Caco-2 (cell line): ENCODE measurements at regions not wholly inside any gene's neighbourhood (a gene's known extent, or its start where the extent isn't known, plus 50 kb on each side); places are given as distances from the start of the nearest gene placed in this dataset.

ENCODE experiments used
- BruUV-seq: library from RNA; stranded (reverse); fragments of 400-500 nt; replicated peaks from 2 replicates; lab custom pipeline; 2021; lab: Mats Ljungman, UMichigan
- CTCF ChIA-PET: fragments of 300-600 bp; sonication (Branson Sonifier 250); formaldehyde crosslinking; loops from one replicate; lab custom pipeline; 2022; ENCODE audit warnings: antibody characterized with exemption; lab: Charles Lee
- POLR2A ChIA-PET: fragments of 300-600 bp; sonication (Branson Sonifier 250); formaldehyde crosslinking; loops from one replicate; lab custom pipeline; 2022; ENCODE audit warnings: antibody characterized with exemption; lab: Charles Lee
- DNase-seq, 2 experiments: peaks; one replicate each; pipeline versions ENCODE4 v3.0.0 to v3.0.0-alpha.2; 2020 to 2022
- H3K27me3 ChIP-seq: replicated peaks from 2 replicates; pipeline ENCODE4 v1.6.0; 2011; ENCODE audit warnings: low read length; ENCODE audit not compliant: control insufficient read depth, insufficient read depth
- H3K36me3 ChIP-seq: 2 replicates; pipeline ENCODE4 v1.5.1; 2011; ENCODE audit warnings: low read length; ENCODE audit not compliant: control insufficient read depth, insufficient read depth
- H3K4me1 ChIP-seq: fragments of 250-450 bp; sonication (Bioruptor Pico); 2 replicates; pipeline ENCODE4 v1.5.1; 2020; ENCODE audit warnings: mild to moderate bottlenecking
- H3K4me3 ChIP-seq: 2 replicates; pipeline ENCODE4 v1.5.1; 2011; ENCODE audit warnings: low read depth, mild to moderate bottlenecking, control low read depth, low read length
- H3K9me3 ChIP-seq: fragments of 250-450 bp; sonication (Bioruptor Pico); 2 replicates; pipeline ENCODE4 v1.5.1; 2020; ENCODE audit warnings: mild to moderate bottlenecking, moderate library complexity
- H3K27ac Mint-ChIP-seq: one replicate; pipeline ENCODE4 v1.8.0; 2022; ENCODE audit warnings: mixed read lengths; ENCODE audit not compliant: unreplicated experiment
- H3K27me3 Mint-ChIP-seq: one replicate; pipeline ENCODE4 v1.8.0; 2022; ENCODE audit warnings: mixed read lengths; ENCODE audit not compliant: insufficient read depth, unreplicated experiment
- H3K36me3 Mint-ChIP-seq: one replicate; pipeline ENCODE4 v1.8.0; 2022; ENCODE audit warnings: mild to moderate bottlenecking, mixed read lengths; ENCODE audit not compliant: insufficient read depth, unreplicated experiment
- H3K4me1 Mint-ChIP-seq: one replicate; pipeline ENCODE4 v1.8.0; 2022; ENCODE audit warnings: low read depth, mixed read lengths; ENCODE audit not compliant: unreplicated experiment
- H3K4me3 Mint-ChIP-seq: one replicate; pipeline ENCODE4 v1.8.0; 2022; ENCODE audit warnings: mild to moderate bottlenecking, moderate library complexity, mixed read lengths; ENCODE audit not compliant: unreplicated experiment
- H3K9me3 Mint-ChIP-seq: one replicate; pipeline ENCODE4 v1.8.0; 2022; ENCODE audit warnings: mixed read lengths; ENCODE audit not compliant: unreplicated experiment
- CTCF ChIP-seq, 2 experiments: fragments of 200-600 bp in 1 of 2; IDR thresholded peaks; 1 replicate in 1 of 2; 2 replicates in 1 of 2; pipeline versions ENCODE4 v1.5.1 to v1.8.0; 2011 to 2022; ENCODE audit warnings: antibody characterized with exemption in 1 of 2, control low read depth in 1 of 2, inconsistent platforms in 1 of 2, low read depth in 1 of 2, low read length in 1 of 2, mild to moderate bottlenecking in 1 of 2, moderate library complexity in 1 of 2; ENCODE audit not compliant: insufficient read depth in 1 of 2, severe bottlenecking in 1 of 2, unreplicated experiment in 1 of 2
- intact Hi-C: fragments of 100-400 bp; cut with micrococcal nuclease; formaldehyde crosslinking; loops from one replicate; pipeline ENCODE4 v1.10.0; 2022; ENCODE audit not compliant: unreplicated experiment

- H3K27me3 ChIP-seq, result no peaks in the 10 kb centered on the region
- peaks cover 3% of the 10 kb centered on the region for H3K27me3 Mint-ChIP-seq
- no peaks in the 10 kb centered on the region for H3K4me1 ChIP-seq
- no peak for DNase-seq
- H3K36me3 Mint-ChIP-seq, result no peaks in the 10 kb centered on the region
- intact Hi-C loops, result no loop called here
- H3K4me1 Mint-ChIP-seq, result no peaks in the 10 kb centered on the region
- TF ChIP-seq CTCF (IDR thresholded peaks at IDR 0.05; ENCODE audit: insufficient read depth in 1 of 2, low read depth in 1 of 2, low read length in 1 of 2, severe bottlenecking in 1 of 2, unreplicated experiment in 1 of 2), result no peak
- BruUV-seq, result no TSS peak
- H3K4me3 Mint-ChIP-seq, result no peak overlapping the region
- H3K9me3 Mint-ChIP-seq, result no peaks in the 10 kb centered on the region
- H3K27ac Mint-ChIP-seq, result no peak overlapping the region
- ChIA-PET POLR2A (no interaction called here), CTCF (no interaction called here)
- no peak overlapping the region for H3K4me3 ChIP-seq
- no peaks in the 10 kb centered on the region for H3K9me3 ChIP-seq
- H3K36me3 ChIP-seq, result no peaks in the 10 kb centered on the region
Observed at GRCh38 chr7:19560111-19560883, 148.5 kb downstream of the POLR1F start.

- no peak overlapping the region for H3K4me3 Mint-ChIP-seq
- no peaks in the 10 kb centered on the region for H3K9me3 Mint-ChIP-seq
- ChIA-PET CTCF (no interaction called here), POLR2A (no interaction called here)
- H3K27ac Mint-ChIP-seq, result no peak overlapping the region
- intact Hi-C loops, result no loop called here
- Histone ChIP-seq H3K9me3 (no peaks in the 10 kb centered on the region), H3K4me3 (no peak overlapping the region), H3K27me3 (no peaks in the 10 kb centered on the region), H3K36me3 (no peaks in the 10 kb centered on the region), H3K4me1 (no peaks in the 10 kb centered on the region)
- no peak for TF ChIP-seq CTCF (IDR thresholded peaks at IDR 0.05; ENCODE audit: insufficient read depth in 1 of 2, low read depth in 1 of 2, low read length in 1 of 2, severe bottlenecking in 1 of 2, unreplicated experiment in 1 of 2)
- no TSS peak for BruUV-seq
- H3K36me3 Mint-ChIP-seq, result no peaks in the 10 kb centered on the region
- H3K4me1 Mint-ChIP-seq, result no peaks in the 10 kb centered on the region
- peaks cover 7% of the 10 kb centered on the region for H3K27me3 Mint-ChIP-seq
- DNase-seq, result no peak
Observed at GRCh38 chr7:19558527-19558926, 150.3 kb downstream of the POLR1F start.

GRCh38 chr7:19557726-19558465 is 150.9 kb downstream of the POLR1F start:
- Mint-ChIP-seq H3K4me3 (no peak overlapping the region), H3K27ac (no peak overlapping the region), H3K36me3 (no peaks in the 10 kb centered on the region), H3K9me3 (no peaks in the 10 kb centered on the region), H3K4me1 (no peaks in the 10 kb centered on the region), H3K27me3 (peaks cover 7% of the 10 kb centered on the region)
- Histone ChIP-seq H3K4me3 (no peak overlapping the region), H3K36me3 (no peaks in the 10 kb centered on the region), H3K9me3 (no peaks in the 10 kb centered on the region), H3K4me1 (no peaks in the 10 kb centered on the region), H3K27me3 (no peaks in the 10 kb centered on the region)
- BruUV-seq, result no TSS peak
- POLR2A ChIA-PET, result no interaction called here
- intact Hi-C loops, result no loop called here
- no peak for DNase-seq
- no peak for TF ChIP-seq CTCF (IDR thresholded peaks at IDR 0.05; ENCODE audit: insufficient read depth in 1 of 2, low read depth in 1 of 2, low read length in 1 of 2, severe bottlenecking in 1 of 2, unreplicated experiment in 1 of 2)
- CTCF ChIA-PET, result no interaction called here
